Left ventricle myocardium inferior (tissue), 1 donor: ENCODE measurements at regions not wholly inside any gene's neighbourhood (a gene's known extent, or its start where the extent isn't known, plus 50 kb on each side); places are given as distances from the start of the nearest gene placed in this dataset.
"Not testable (repeated sequence)": the region's sequence is repeated elsewhere in the genome, so short reads cannot be mapped to it uniquely, and the experiment has no call there.

Experiments
- DNase-seq: peaks from one replicate; pipeline ENCODE4 v3.0.0-alpha.2; 2020
- H3K27ac ChIP-seq: fragments of 200-600 bp; replicated peaks from 2 replicates; pipeline ENCODE4 v1.8.0; 2021
- H3K27me3 ChIP-seq: fragments of 200-600 bp; 2 replicates; pipeline ENCODE4 v1.8.0; 2021; ENCODE audit warnings: low read depth
- H3K36me3 ChIP-seq: fragments of 200-600 bp; 2 replicates; pipeline ENCODE4 v1.8.0; 2021
- H3K4me1 ChIP-seq: fragments of 200-600 bp; 2 replicates; pipeline ENCODE4 v1.8.0; 2021
- H3K4me3 ChIP-seq: fragments of 200-600 bp; 2 replicates; pipeline ENCODE4 v1.8.0; 2021; ENCODE audit warnings: mild to moderate bottlenecking, moderate library complexity
- H3K9me3 ChIP-seq: fragments of 200-600 bp; replicated peaks from 2 replicates; pipeline ENCODE4 v1.8.0; 2021
- CTCF ChIP-seq: fragments of 200-600 bp; IDR thresholded peaks from 2 replicates; pipeline ENCODE4 v1.8.0; 2021; ENCODE audit warnings: antibody characterized with exemption, mild to moderate bottlenecking, borderline replicate concordance
- intact Hi-C: fragments of 100-400 bp; cut with micrococcal nuclease; formaldehyde crosslinking; loops from one replicate; pipeline ENCODE4 v1.11.0; 2022
- donor health status: DM: no; HTN: yes; CAD: no; lungs with severe emphysema.

GRCh38 chr7:81447351-81447952 lies 322.4 kb downstream of the HGF start:
- DNase-seq = no peak
- no peaks in the 10 kb centered on the region for H3K9me3 ChIP-seq
- intact Hi-C loops = no loop called here
- H3K4me1 ChIP-seq = no peaks in the 10 kb centered on the region
- TF ChIP-seq CTCF = peak; percentile 39
- no peaks in the 10 kb centered on the region for H3K36me3 ChIP-seq
- H3K4me3 ChIP-seq = no peak overlapping the region
- H3K27me3 ChIP-seq = no peaks in the 10 kb centered on the region
- no peak overlapping the region for H3K27ac ChIP-seq

DNA sequence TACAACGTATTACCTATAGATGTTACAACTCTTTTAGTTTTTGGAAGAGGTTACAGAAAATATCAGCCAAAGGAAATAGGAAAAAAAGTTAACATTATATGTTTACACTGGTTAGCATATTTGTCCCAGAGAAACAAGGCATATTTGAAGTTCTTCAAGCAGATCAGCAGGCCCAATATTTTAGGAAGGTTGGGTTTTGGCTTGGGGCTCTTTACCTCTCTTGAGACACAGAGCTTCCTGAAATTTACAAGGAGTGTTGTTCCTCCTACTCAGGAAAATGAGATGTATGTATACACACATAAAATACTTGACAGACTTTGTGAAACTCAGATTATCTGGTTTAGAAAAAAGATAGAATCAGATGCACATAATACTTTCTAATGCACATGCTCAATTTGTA lies 323.6 kb downstream of the HGF start:
- Histone ChIP-seq H3K27me3 (no peaks in the 10 kb centered on the region), H3K9me3 (no peaks in the 10 kb centered on the region), H3K36me3 (no peaks in the 10 kb centered on the region), H3K4me1 (no peaks in the 10 kb centered on the region), H3K4me3 (no peak overlapping the region), H3K27ac (no peak overlapping the region)
- DNase-seq = no peak
- intact Hi-C loops = no loop called here
- no peak for TF ChIP-seq CTCF

GRCh38 chr7:81445462-81445861 lies 324.4 kb downstream of the HGF start:
- H3K27ac ChIP-seq = no peak overlapping the region
- intact Hi-C loops = no loop called here
- DNase-seq = no peak
- H3K36me3 ChIP-seq = no peaks in the 10 kb centered on the region
- no peaks in the 10 kb centered on the region for H3K27me3 ChIP-seq
- H3K4me3 ChIP-seq = no peak overlapping the region
- no peaks in the 10 kb centered on the region for H3K9me3 ChIP-seq
- H3K4me1 ChIP-seq = no peaks in the 10 kb centered on the region
- TF ChIP-seq CTCF = no peak

DNA sequence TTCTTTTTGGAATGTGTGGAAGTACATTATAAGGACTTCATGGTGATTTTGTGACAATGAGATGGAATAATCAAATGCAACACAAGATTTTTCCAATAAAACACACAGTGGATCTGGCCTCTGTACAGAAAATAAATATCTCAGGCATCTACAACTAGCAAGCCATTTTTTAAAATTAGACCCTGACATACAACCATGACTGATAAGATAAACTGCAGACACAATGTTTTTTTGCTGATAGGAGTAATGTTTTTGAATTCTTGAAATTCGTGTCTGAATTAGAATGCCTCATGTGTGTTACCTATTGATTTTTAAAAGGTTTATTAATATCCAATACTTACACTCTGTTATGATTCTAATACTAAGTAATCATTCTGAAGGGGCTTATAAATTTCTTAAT lies 328.1 kb downstream of the HGF start:
- Histone ChIP-seq H3K4me3 (no peak overlapping the region), H3K36me3 (no peaks in the 10 kb centered on the region), H3K27me3 (no peaks in the 10 kb centered on the region), H3K9me3 (no peaks in the 10 kb centered on the region), H3K27ac (no peak overlapping the region), H3K4me1 (no peaks in the 10 kb centered on the region)
- intact Hi-C loops = no loop called here
- no peak for DNase-seq
- TF ChIP-seq CTCF = no peak

DNA sequence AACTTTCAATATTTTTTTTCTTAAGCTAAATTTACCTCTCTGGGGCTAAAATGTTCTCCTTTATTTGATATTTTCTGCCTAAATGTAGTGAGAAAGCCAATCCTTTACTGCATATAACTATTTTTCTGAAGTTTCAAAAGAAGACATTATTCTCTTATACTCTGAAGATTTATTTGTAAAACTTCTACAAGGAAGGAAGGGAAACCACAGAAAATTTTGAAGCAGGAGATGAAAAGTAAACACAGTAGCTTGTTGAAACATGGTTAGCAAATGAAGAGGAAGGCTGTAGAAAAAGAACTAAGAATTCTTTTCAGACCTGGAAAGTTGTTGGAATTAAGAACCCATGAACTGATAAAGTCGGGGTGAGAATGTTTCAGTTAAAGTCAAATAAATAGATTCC lies 330.3 kb downstream of the HGF start:
- Histone ChIP-seq H3K4me3 (no peak overlapping the region), H3K9me3 (no peaks in the 10 kb centered on the region), H3K36me3 (no peaks in the 10 kb centered on the region), H3K27me3 (no peaks in the 10 kb centered on the region), H3K27ac (no peak overlapping the region), H3K4me1 (no peaks in the 10 kb centered on the region)
- TF ChIP-seq CTCF = no peak
- intact Hi-C loops = no loop called here
- no peak for DNase-seq

- H3K36me3 ChIP-seq, intact Hi-C loops, H3K27ac ChIP-seq, H3K4me3 ChIP-seq, H3K9me3 ChIP-seq, H3K27me3 ChIP-seq, DNase-seq, H3K4me1 ChIP-seq: not testable (repeated sequence)
Observed at GRCh38 chr7:81437160-81437559, 332.7 kb downstream of the HGF start.
